K562 (cell line): ENCODE measurements at regions not wholly inside any gene's neighbourhood (a gene's known extent, or its start where the extent isn't known, plus 50 kb on each side); places are given as distances from the start of the nearest gene placed in this dataset.
A peak's percentile ranks its signal among the peaks of the same experiment; 100 is the strongest.

Experiments
- ATAC-seq: fragments of 200-7000 bp; cut with Tn5 transposase; 3 replicates; pipeline ENCODE4 v1.9.1; 2020; ENCODE audit warnings: moderate library complexity
- BruUV-seq: library from RNA; stranded (reverse); fragments of 400-500 nt; replicated peaks from 2 replicates; lab custom pipeline; 2021; lab: Mats Ljungman, UMichigan
- CTCF ChIA-PET: fragments of 300-600 bp; formaldehyde crosslinking; extraction: SDS; loops from one replicate; lab custom pipeline; 2021; ENCODE audit warnings: low intra/inter-chr PET ratio; lab: Yijun Ruan, JAX
- POLR2A ChIA-PET: fragments of 300-600, 350-650 bp; sonication (Branson Sonifier 250); formaldehyde crosslinking; extraction: SDS; loops from one replicate; lab custom pipeline; 2021; ENCODE audit warnings: antibody characterized with exemption, inconsistent platforms; lab: Yijun Ruan, JAX
- DNase-seq, 4 experiments: peaks; one replicate each; pipeline versions ENCODE4 v3.0.0 to v3.0.0-alpha.2; 2011 to 2018; ENCODE audit warnings: low spot score in 3 of 4, mixed read lengths in 3 of 4; ENCODE audit errors: extremely low read depth in 1 of 4
- FAIRE-seq: peaks from 2 replicates; lab custom pipeline; 2011; peaks lifted over from hg19 to GRCh38; lab: Jason Lieb, UNC
- H2AFZ ChIP-seq: 2 replicates; pipeline ENCODE4 v1.6.0; 2011; ENCODE audit warnings: low read depth, low read length, control low read depth, inconsistent platforms
- H3K27ac ChIP-seq: fragments of 200-600 bp; 3 replicates; pipeline ENCODE4 v1.8.0; 2011; ENCODE audit warnings: low read depth, mild to moderate bottlenecking, control low read depth, inconsistent platforms, low read length, moderate library complexity, mixed read lengths; ENCODE audit errors: extremely low read depth
- H3K27me3 ChIP-seq, 2 experiments: fragments of 300-600 bp in 1 of 2; 2 replicates in 1 of 2; 3 replicates in 1 of 2; pipeline versions ENCODE4 v1.6.0 to v1.8.0; 2011; ENCODE audit warnings: inconsistent platforms in 2 of 2, low read length in 2 of 2, mild to moderate bottlenecking in 1 of 2, mixed read lengths in 1 of 2, moderate library complexity in 1 of 2; ENCODE audit not compliant: control insufficient read depth in 2 of 2, insufficient read depth in 2 of 2
- H3K36me3 ChIP-seq: fragments of 300-600 bp; 3 replicates; pipeline ENCODE4 v1.8.0; 2011; ENCODE audit warnings: mild to moderate bottlenecking, low read length, inconsistent platforms; ENCODE audit not compliant: control insufficient read depth, insufficient read depth
- H3K4me1 ChIP-seq, 2 experiments: fragments of 200-600 bp in 1 of 2; replicated peaks in 1 of 2; 2 replicates in 1 of 2; 3 replicates in 1 of 2; pipeline versions ENCODE4 v1.5.1 to v1.8.0; 2011; ENCODE audit warnings: inconsistent platforms in 2 of 2, low read length in 2 of 2, mild to moderate bottlenecking in 1 of 2, mixed read lengths in 1 of 2, moderate library complexity in 1 of 2; ENCODE audit not compliant: control insufficient read depth in 2 of 2, insufficient read depth in 2 of 2
- H3K4me2 ChIP-seq: 2 replicates; pipeline ENCODE4 v1.6.1; 2011; ENCODE audit warnings: low read length, control low read depth, inconsistent platforms, mixed read lengths; ENCODE audit not compliant: insufficient read depth
- H3K4me3 ChIP-seq: fragments of 200-600 bp; sonication (generic), shearing (Covaris generic); 2 replicates; pipeline ENCODE4 v1.5.1; 2016; ENCODE audit warnings: control low read depth, inconsistent platforms
- H3K79me2 ChIP-seq: fragments of 200-600 bp; 3 replicates; pipeline ENCODE4 v1.8.0; 2011; ENCODE audit warnings: low read length, inconsistent platforms; ENCODE audit not compliant: control insufficient read depth, insufficient read depth
- H3K9ac ChIP-seq, 2 experiments: 2 replicates each; pipeline versions ENCODE4 v1.6.0 to v1.6.1; 2011; ENCODE audit warnings: low read depth in 2 of 2, low read length in 2 of 2, control low read depth in 1 of 2, inconsistent platforms in 1 of 2, mild to moderate bottlenecking in 1 of 2, mixed read lengths in 1 of 2; ENCODE audit not compliant: insufficient read depth in 1 of 2
- H3K9me1 ChIP-seq: one replicate; pipeline ENCODE4 v1.6.0; 2011; ENCODE audit warnings: inconsistent platforms, mild to moderate bottlenecking, low read length, moderate library complexity; ENCODE audit not compliant: control insufficient read depth, insufficient read depth
- H3K9me3 ChIP-seq: replicated peaks from 2 replicates; pipeline ENCODE4 v1.5.1; 2011; ENCODE audit warnings: low read depth, low read length, inconsistent platforms; ENCODE audit not compliant: control insufficient read depth, insufficient read depth
- H4K20me1 ChIP-seq: replicated peaks from 2 replicates; pipeline ENCODE4 v1.6.1; 2011; ENCODE audit warnings: low read length, inconsistent platforms, mixed read lengths; ENCODE audit not compliant: control insufficient read depth, insufficient read depth
- BRD4 ChIP-seq: fragments of 200-600 bp; sonication (generic); IDR thresholded peaks from 2 replicates; pipeline ENCODE4 v1.6.1; 2017; ENCODE audit warnings: inconsistent platforms
- CC2D1A ChIP-seq: fragments of 450-650 bp; IDR thresholded peaks from 2 replicates; pipeline ENCODE4 v1.6.1; 2017; ENCODE audit warnings: mild to moderate bottlenecking
- HMGXB4 ChIP-seq: sonication (generic); formaldehyde crosslinking; IDR thresholded peaks from 2 replicates; pipeline ENCODE4 v1.8.1; 2023; ENCODE audit warnings: mild to moderate bottlenecking, missing genetic modification reagents
- MCM5 ChIP-seq: fragments of 450-650 bp; IDR thresholded peaks from 2 replicates; pipeline ENCODE4 v1.6.1; 2016; ENCODE audit warnings: low read depth
- PHF21A ChIP-seq: fragments of 450-650 bp; IDR thresholded peaks from 2 replicates; pipeline ENCODE4 v1.6.1; 2017; ENCODE audit warnings: low read depth, borderline replicate concordance
- PRDM10 ChIP-seq: fragments of 450-650 bp; IDR thresholded peaks from 2 replicates; pipeline ENCODE4 v1.6.1; 2018; ENCODE audit not compliant: partially characterized antibody
- RCOR1 ChIP-seq, 2 experiments: IDR thresholded peaks; 2 replicates each; pipeline ENCODE4 v1.6.1; 2012; ENCODE audit warnings: low read depth in 2 of 2, low read length in 2 of 2, borderline replicate concordance in 1 of 2, improper control_type of control experiment in 1 of 2
- SMAD2 ChIP-seq: fragments of 150-350 bp; IDR thresholded peaks from 2 replicates; pipeline ENCODE4 v1.6.1; 2014; ENCODE audit warnings: low read depth, mild to moderate bottlenecking, low read length
- WGBS: fragments of 100-300 bp; shearing (Covaris generic); methylation state at CpG from one replicate; pipeline ENCODE4 v1.1.6; 2016; ENCODE audit warnings: low coverage, mixed read lengths; ENCODE audit not compliant: insufficient coverage; ENCODE audit errors: missing lambda C conversion rate; 5-methylcytosine and 5-hydroxymethylcytosine counted together
- in situ Hi-C: fragments of 300-500 bp; cut with MboI; formaldehyde crosslinking; loops from 4 replicates; pipeline ENCODE4 v1.15.0; 2018; ENCODE audit warnings: inconsistent platforms, mixed read lengths
- intact Hi-C: fragments of 100-400 bp; cut with micrococcal nuclease; formaldehyde crosslinking; loops from 2 replicates; pipeline ENCODE4 v1.14.2; 2022
- TF ChIP-seq, protein P1 (sequence below), 2 experiments: fragments of 450-650 bp in 1 of 2; sonication (generic) in 1 of 2; formaldehyde crosslinking in 1 of 2; IDR thresholded peaks in 1 of 2; conservative IDR thresholded peaks in 1 of 2; 2 replicates each; pipeline versions ENCODE4 v1.6.1 to v1.8.1; 2016 to 2023; ENCODE audit warnings: mild to moderate bottlenecking in 2 of 2, moderate library complexity in 2 of 2, inconsistent platforms in 1 of 2, missing genetic modification reagents in 1 of 2

- ChIA-PET POLR2A (interaction anchor here (0.7 to 1.4 kb wide), 5 partner anchors 9 to 22 kb away, joined by 3 to 5 read pairs (median 3); no protein-coding TSS in a partner anchor), CTCF (no interaction called here)
- Histone ChIP-seq H3K79me2 (no peaks in the 10 kb centered on the region), H3K27ac (no peak overlapping the region), H3K27me3 (no peaks in the 10 kb centered on the region), H3K36me3 (no peaks in the 10 kb centered on the region; the same call in 2 of the 3 replicates), H2AFZ (peak overlapping the region; percentile 18; the same call in 1 of the 2 replicates), H3K4me3 (no peak overlapping the region), H3K9ac (no peak overlapping the region), H4K20me1 (no peaks in the 10 kb centered on the region), H3K4me2 (no peak overlapping the region), H3K9me1 (no peaks in the 10 kb centered on the region), H3K9me3 (no peaks in the 10 kb centered on the region), H3K4me1 (peaks cover 0 to 11% of the 10 kb centered on the region in 2 experiments; a peak in 2 of 5 replicates)
- intact Hi-C loops (loop anchor here (1.0 to 10.0 kb wide), 4 partner anchors 56 to 150 kb away; no protein-coding TSS in a partner anchor), in situ Hi-C loops (no loop called here)
- no TSS peak for BruUV-seq
- ATAC-seq (peak; percentile 91), FAIRE-seq (peak; percentile 84), DNase-seq (peak in 3 of 4 experiments; percentile 30 to 69 (median 57))
- WGBS = 17% methylated on average over 3 of the region's 3 CpGs
- TF ChIP-seq HMGXB4 (CRISPR knock-in tag) (no peak), BRD4 (no peak), PHF21A (no peak), CC2D1A (peak; percentile 35; the same call in 1 of the 2 replicates), MCM5 (no peak), RCOR1 (IDR thresholded peaks at IDR 0.05; ENCODE audit: borderline replicate concordance in 1 of 2, low read depth in 2 of 2, low read length in 2 of 2) (0 out of 4 replicates have a peak, but pooled peaks of 1 of the 2 experiments have one; percentile 12), PRDM10 (no peak), SMAD2 (no peak)
- TF ChIP-seq, protein P1, sequence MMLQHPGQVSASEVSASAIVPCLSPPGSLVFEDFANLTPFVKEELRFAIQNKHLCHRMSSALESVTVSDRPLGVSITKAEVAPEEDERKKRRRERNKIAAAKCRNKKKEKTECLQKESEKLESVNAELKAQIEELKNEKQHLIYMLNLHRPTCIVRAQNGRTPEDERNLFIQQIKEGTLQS (IDR thresholded peaks at IDR 0.05) = no peak
- TF ChIP-seq, protein P1 (CRISPR knock-in tag; conservative IDR thresholded peaks at IDR 0.05) = no peak
Measured at GRCh38 chr3:33954956-33955355, 156.5 kb downstream of the PDCD6IP start.
